ENCODE measurements at regions not wholly inside any gene's neighbourhood (a gene's known extent, or its start where the extent isn't known, plus 50 kb on each side); places are given as distances from the start of the nearest gene placed in this dataset.

DNA sequence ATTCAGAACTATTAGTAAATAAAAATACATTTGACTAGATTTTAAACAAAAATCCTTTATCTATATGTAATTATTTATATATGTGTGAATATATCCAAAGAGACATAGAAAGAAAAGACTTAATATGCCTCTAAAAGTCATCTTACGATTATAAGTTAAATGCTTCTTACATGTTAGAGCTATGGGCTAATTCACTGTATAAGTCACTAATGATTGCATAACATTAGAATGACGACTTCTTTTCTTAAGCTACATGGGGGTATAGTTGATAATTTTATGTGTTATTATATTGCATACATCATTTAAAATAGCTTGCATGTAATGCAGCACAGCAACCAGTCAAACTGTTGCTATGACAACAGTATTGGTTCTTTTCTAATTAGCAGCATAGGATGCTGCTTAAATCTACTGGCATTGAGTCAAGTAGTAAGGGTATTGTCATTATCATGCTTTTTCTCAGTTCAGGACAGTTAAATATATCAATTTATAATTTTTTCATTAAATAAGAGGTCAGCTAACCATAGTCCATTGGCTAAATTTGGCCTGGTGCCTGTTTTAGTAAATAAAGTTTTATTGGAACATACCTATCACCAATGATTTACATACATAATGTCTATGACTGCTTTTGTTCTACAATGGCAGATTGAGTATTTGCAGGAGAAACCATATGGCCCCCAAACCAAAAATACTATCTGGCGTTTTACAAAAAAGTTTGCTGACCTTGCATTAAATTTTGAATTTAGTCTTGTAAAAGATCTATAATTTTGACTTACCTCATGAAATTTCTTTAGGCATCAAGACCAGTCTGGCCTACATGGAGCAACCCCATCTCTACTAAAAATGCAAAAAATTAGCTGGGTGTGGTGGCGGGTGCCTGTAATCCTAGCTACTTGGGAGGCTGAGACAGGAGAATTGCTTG, 207.7 kb upstream of the ZSWIM2 start:
- TF ChIP-seq, protein P1, sequence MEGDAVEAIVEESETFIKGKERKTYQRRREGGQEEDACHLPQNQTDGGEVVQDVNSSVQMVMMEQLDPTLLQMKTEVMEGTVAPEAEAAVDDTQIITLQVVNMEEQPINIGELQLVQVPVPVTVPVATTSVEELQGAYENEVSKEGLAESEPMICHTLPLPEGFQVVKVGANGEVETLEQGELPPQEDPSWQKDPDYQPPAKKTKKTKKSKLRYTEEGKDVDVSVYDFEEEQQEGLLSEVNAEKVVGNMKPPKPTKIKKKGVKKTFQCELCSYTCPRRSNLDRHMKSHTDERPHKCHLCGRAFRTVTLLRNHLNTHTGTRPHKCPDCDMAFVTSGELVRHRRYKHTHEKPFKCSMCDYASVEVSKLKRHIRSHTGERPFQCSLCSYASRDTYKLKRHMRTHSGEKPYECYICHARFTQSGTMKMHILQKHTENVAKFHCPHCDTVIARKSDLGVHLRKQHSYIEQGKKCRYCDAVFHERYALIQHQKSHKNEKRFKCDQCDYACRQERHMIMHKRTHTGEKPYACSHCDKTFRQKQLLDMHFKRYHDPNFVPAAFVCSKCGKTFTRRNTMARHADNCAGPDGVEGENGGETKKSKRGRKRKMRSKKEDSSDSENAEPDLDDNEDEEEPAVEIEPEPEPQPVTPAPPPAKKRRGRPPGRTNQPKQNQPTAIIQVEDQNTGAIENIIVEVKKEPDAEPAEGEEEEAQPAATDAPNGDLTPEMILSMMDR (IDR thresholded peaks at IDR 0.05) = no peak
- TF ChIP-seq POLR2AphosphoS5 (IDR thresholded peaks at IDR 0.05) = no peak

Measured in sigmoid colon (tissue), 4 donors.